GM21717 (cell line): ENCODE measurements at regions not wholly inside any gene's neighbourhood (a gene's known extent, or its start where the extent isn't known, plus 50 kb on each side); places are given as distances from the start of the nearest gene placed in this dataset.

ENCODE experiments used
- ATAC-seq: cut with Tn5 transposase; IDR thresholded peaks from one replicate; pipeline ENCODE4 v1.9.1; 2021; ENCODE audit warnings: mild to moderate bottlenecking, moderate library complexity; ENCODE audit not compliant: unreplicated experiment

DNA sequence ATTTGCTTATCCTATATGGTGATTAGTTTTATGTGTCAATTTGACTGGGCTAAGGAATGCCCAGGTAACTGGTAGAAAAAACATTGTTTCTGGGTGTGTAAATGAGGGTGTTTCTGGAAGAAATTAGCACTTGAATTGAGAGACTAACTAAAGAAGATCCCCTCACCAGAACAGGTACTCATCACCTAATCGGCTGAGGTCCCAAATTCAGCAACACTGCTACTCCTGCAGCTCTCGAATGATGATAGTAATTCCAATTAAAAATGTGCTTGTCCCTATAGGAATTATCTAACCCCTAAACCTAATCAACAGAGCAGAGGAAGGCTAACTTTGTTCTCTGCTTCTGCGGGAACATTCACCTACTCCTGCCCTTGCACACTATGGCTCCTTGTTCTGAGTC lies 464.5 kb upstream of the CHST9 start:
- ATAC-seq = no peak

DNA sequence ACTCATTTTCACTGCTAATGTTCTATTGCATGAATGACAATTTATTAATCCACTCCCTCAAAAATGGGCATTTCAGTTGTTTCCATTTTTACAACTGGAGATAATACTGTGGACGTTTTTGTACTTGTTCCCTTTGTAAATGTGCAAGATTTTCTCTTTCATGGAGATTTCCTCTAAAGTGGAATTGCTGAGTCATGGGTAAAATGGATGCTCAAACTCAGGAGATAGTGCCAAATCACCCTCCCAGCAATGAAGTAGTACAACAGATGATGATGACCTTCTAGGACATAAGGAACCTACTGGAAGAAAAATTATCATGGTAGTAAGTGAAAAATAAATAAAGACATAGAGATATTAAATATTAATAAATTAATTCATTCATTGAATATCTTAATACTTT lies 460.8 kb upstream of the CHST9 start:
- ATAC-seq = no peak

DNA sequence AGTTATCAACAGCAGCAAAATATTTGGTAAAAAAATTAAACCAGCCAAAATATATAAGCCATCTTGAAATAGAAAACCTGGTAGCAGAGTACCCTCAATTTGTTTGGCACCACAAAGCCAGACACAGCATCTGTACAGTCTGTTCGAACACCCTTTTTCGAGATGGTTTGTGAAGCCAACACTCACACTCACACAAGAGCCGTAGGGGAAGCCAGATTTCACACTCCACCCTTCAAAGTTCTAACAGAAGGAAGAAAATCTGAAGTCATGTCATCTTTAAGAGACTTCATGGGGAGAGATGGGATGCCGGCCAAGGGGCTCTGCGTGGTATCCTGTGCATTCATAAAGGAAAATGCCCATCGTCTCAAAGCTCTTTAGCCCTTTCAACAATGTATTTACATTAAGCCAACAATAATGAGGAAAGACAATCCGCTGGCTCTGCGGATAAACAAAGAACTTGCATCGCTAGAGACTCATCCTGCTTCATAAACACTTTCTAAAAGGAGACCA lies 451.5 kb upstream of the CHST9 start:
- ATAC-seq = no peak

DNA sequence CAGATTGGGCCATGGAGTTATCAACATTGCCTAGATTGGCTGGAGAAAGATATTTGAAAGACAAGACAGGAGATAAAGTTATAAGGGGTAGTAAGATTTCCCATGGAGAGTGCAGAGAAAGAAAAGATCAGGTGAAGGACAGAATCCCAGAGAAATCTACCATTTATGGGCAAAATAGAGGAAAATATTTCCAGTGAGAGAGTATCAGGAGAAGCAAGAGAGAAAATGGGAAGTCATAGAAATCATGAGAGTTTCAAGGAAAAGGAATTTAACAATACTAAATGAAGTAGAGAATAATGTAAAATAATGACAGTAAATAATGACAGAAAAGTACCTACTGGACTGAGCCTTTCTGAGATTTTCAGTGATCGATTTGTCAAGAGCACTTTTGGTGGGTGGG lies 447.6 kb upstream of the CHST9 start:
- no peak for ATAC-seq

DNA sequence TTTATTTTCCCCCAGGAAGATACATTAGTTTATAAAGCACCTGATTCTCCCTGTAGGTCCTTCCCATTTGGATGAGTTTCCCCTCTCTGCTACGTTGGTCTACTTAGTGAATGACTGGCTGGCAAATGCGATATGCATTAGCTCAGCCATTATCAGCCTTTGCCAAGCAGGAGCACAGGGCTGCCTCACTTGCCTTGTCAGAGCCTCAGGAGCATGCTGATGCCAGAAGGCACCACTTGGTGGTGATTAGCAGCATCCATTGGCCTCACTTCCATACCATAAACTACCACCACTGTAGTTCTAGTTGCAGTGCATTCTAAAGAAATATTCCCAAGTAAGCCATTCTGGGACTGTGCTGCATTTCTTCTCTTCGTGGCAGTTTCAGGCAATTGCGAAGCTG lies 442.8 kb upstream of the CHST9 start:
- no peak for ATAC-seq

DNA sequence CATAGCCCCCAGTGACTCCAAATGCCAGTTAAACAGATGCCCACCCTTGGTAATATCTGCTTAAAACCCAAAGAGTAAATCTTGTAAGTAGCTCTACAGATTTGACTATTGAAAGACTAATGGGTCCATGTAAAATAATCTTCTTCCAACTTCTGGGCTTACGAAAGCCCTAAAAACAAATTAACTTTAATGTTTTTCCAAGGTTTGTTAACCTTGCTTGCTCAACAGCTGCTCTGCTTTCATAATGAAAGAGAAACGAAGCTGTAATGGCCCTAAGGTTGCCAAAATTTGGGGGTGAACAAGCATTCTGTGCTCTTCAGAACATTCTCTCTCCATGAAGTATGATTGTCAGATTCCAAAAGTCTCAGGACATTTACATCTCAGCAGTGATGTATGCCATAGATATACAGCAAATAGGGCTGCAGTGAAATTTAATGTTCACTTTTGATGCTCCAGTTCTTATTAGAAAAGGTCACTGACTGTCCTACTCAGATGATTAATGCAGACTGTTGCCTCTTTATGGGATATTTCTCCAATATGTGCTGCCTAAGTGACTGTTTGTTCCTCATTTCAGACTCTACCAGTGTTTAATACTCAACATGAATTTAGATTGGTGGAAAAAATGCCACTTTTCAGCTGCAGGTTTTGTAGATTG lies 436.3 kb upstream of the CHST9 start:
- no peak for ATAC-seq

DNA sequence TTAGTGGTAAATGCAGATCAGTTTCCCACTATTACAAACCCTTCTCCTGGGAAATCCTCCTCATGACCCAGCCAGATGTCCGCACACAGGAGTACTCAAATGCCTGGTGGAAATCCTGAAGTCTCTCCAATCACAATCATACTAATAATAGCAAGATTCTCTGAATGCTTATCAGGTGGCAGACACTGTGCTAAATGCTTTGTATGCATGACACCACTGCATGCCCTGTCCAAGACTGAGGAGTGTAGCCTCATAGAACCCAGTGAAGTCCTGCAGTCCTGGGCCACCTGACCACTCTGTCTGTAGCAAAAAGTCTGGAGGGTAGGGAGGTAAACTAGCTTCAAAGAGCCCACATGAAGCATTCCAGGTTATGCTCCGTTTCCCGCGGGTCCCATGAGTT lies 434.8 kb upstream of the CHST9 start:
- no peak for ATAC-seq

DNA sequence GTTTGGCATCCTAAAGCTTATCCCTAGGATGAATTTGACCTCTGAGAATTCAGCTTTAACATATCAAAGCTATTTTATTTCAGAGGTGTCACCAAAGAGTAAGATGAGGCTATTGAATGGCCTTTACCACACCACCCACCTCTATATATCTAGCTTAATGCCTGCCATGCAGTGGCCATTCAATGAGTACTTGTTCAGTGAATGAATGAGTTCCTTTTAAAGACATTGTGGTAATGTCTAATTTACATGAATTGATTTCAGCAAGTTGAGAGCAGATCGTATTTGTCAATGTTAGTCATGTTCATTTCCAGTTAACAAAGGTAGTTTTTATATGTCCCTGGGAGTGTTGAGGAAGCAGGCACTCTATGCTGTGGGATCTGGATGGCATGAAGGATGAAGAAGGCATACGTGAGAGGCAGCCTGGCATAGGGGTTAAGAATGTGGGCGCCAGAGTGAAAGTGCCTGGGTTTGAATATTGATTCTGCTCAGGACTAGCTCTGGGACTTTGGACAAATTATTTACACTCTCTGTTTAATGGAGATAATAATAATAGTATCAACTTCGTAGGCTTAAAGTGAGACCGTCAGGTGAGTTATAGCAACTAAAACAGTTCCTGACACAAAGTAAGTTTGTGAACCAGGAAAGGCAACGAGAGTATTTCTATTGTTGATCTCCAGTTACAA lies 434.1 kb upstream of the CHST9 start:
- no peak for ATAC-seq

DNA sequence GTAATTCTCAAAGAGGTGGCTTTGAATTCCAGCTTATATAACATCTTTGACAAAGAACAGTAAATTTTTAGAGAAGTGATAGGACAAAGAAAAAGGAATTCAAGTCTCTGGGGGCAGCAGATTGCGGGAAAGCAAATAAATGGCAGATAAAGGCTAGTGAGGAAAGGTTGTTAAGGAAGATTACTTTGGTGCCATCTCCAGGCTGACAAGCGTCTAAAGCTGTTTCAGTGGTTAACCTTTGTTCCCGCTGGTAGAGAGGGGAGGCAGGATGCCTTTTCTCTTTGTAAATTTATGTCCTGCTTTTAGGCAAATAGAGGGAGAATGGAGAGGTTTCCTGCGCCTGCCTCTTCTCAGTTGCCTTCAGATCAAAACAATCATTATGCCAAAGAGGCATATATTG lies 431.2 kb upstream of the CHST9 start:
- ATAC-seq = no peak

DNA sequence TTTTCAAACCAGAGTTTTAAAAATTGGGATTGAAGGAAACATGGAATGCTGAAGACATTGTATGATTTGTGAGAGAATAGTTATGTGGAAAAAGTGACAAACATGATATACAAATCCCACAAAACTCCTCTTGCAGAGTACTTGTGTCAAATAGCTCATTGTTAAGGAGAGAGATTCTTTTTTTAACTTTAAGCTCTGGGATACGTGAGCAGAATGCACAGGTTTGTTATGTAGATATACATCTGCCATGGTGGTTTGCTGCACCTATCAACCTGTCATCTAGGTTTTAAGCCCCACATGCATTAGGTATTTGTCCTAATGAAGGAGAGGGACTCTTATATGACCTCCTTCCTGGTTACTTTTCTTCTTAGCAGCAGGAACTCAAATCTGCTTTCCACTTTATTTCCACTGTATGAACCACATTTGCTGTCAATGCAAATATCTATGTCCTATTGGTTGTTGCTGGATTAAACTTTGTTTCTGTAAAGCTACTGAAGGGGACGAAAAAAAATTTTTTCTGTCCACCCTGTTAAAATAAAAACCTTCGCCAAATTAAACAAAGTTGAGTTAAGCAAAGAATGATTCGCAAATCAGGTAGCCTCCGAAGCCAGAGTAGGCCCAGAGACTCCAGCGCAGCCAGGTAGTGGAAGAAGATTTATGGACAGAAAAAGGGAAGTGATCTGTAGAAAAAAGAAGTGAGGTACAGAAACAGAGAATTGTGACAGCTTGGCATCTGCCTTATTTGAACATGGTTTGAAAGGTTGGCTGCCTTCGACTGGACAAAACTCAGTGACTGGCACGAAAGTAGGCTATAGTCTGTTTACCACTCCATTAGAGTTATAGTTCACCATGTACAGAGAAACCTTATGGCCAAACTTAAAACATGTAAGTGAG lies 430.1 kb upstream of the CHST9 start:
- ATAC-seq = no peak

DNA sequence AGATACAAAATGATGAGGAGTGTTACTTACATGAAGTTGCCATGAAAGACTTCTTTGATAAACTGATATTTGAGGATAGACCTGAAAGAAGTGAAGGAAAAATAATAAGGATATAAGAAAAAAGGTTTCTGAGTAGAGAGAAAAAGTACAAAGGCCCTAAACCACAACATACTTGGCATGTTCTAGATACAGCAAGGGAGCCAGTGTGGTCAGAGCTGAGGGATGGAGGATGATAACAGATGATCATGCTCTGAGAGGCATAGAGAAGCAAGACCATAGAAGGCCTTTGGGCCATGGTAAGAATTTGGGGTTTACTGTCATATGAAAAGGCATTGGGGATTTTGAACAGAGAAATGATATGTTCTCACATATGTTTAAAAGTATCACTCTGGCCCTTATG lies 424.1 kb upstream of the CHST9 start:
- no peak for ATAC-seq

DNA sequence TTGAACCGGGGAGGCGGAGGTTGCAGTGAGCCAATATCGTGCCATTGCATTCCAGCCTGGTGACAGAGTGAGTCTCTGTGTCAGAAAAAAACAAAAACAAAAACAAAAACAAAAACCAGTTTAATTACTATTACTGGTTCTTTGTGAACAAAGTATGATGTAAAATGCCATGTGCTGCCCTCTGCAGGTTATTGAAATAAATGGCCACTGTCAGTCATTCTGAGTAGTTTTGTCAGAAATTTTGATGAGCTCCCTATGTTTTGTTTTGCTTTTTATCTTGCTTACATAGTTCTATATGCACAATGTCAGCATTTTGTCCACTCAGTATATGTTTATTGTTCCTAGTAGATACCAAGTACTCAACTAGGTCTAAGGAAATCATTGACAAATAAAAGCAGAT lies 423.6 kb upstream of the CHST9 start:
- no peak for ATAC-seq

DNA sequence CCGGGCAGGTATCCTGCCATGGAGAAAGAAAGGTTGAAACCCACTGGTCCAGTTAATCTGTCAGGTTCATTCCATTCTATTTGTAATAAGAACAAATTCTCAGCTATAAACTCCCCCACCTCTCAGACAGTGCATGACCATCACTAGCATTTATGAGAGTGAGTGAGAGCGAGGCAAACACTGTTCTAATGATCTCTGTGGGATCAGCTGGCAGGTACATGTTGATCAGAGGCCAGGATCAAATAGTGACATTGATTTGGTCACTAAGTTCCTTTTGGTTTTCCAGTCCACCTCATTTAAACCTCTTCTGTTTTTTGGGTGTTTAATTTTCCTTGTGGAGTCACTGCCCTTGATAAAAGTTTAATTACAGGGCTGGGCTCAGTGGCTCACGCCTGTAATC lies 423.1 kb upstream of the CHST9 start:
- ATAC-seq = no peak

DNA sequence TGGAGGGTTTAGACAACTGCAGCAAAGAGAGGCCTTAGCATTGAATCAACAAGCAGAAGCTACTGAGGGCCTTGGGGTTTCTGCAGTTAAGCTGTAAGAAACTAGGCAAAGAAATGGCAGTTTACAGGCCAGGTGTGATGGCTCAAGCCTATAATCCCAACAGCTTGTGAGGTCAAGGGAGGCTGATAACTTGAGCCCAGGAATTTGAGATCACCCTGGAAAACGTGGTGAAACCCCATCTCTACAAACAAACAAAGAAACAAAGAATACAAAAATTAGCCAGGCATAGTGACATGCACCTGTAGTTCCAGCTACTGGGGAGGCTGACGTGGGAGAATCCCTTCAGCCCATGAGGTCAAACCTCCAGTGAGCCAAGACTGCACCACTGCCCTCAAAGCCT lies 421.6 kb upstream of the CHST9 start:
- ATAC-seq = no peak

DNA sequence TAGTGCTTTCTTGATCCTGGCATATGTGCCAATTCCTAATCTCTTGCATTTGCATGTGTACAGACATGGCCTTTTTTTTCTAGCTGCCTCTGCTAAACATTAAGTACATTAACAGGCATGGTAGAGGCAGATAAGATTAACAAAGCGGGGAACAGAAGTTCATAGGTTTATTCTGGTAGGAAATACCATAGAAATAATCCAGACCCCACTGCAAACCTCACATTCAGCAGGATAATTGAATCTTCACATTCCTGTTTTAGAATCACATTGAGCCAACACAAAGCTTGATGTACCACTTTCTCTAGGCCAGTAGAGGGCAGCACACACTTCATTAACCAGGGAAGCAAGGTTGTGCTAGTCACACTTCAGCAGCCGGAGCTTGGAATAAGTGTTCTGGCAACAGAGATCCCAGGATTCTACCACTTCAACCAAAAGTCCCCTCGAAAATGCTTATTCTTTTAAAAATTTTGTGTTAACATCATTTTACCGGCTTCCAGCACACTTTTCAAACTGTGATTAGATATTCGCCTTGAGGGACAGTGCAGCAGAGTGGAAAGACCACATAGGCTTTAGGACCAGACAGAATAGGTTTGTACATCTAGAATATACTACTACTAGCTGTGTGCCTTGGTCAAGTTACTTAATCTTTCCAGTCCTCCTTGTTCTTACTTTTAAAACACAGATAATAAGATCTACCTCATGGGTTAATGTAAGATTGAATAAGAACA lies 420.2 kb upstream of the CHST9 start:
- ATAC-seq = peak; percentile 65

DNA sequence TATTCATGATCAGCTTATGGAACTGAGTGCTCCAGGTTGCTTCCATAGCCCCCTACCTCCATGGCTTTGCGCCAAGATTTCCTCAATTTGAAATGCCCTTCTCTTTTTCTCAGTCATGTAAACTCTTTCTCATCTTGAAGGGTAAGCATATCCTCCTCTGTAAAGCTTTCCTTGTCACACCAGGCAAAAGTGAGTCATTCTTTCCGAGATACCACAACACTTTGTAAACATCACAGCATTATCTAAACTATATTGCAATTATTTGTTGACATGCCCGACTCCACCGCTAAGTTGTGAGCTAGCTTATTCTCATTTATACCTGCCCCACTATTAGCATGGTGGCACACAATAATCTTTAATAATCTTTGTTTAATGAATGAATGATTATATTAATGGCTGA lies 419.5 kb upstream of the CHST9 start:
- no peak for ATAC-seq

DNA sequence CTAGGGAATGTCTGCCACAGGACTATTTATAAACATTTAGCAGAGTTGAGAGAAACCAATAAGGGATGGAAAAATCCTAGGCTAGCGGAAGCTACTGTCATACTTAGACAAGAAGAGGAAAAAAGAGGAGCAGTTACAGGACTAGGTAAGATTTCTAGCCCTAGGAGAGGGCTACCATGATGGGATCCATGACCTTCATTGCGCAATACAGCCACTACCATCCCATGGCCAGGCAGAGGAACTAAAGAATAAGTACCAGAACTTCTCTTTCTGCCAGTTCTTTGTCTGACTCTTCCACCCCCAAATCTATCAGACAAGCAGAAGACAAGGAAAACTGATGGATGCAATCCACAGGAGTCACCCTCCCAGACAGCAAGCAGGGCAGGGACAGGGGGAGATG lies 417.0 kb upstream of the CHST9 start:
- no peak for ATAC-seq

DNA sequence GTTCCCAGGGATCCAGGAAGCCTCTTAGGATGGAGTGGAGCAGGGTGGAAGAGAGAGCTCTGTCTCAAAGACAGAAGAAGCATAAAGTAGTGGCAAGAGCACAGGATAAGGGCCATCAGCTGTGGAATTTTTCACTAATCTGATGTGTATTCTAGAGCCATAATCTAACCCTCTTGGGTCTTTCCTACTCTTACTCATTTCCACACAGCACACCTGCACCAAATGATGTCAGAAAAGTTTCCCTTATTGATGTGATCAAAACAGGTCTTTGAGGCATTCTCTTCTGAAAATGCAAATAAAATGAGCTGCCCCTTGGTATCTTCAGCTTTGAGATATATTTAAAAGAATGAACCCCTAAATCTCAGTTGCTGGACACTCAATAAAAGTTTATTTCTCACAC lies 415.1 kb upstream of the CHST9 start:
- ATAC-seq = no peak

DNA sequence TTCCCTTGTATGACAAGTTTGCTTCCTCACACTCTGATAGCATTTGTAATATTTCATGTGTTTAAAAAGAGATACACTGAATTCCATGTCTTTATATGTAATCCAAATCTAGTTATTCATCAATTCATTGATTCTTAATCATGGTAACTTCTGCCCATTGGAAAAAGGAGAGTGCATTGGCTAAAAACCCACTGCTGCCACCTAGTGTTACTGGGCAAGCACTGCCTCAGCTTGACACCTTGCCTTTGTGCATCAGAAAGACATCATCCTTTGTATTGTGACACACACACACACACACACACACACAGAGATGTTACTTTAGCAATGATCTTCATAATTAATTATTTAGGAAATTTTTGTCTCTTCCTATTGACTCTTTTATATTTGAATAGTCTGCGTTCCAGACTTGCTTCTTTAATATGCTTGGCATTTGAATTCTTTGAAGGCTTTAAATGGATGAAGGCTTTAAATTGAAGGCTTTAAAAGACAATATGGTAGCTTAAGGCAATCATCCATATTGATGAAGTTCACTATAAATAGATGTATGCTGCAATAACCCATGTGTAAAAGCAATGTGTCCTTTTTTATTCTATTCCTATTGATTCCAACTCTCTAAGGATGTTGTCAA lies 414.2 kb upstream of the CHST9 start:
- ATAC-seq = peak; percentile 83

DNA sequence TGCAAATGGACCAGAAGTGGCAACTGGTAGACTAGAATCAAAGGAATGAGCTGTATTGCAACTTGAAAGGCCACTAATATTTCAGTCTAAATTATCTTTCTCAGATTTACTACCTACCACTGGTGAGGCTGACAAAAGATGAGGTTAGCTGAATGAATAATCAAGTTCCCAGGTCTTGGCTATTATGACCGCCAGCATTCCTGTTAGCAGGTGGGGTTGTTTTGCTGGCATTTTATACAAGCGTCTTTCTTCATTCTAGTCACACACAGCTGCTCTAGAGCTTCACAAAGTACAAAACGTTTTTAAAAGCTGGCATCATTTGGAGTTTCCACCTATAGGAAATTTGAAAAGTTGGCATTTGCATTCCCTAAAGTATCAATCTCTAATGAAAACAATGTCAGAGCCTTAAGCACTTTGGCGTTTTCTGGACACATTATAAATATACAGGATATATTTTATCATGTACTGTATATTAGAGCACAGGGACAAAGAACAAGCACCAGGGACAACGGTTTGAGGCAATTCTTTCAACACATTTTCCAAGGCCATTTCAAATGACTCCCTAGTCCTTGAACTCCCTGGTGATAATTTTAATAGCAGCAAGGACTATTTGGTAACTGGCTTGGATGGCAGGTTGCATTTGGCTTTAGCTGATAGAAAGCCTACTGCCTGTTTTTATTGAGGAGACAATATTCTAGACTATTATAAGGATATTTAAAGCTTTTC lies 410.2 kb upstream of the CHST9 start:
- ATAC-seq = no peak
